VCaP (cell line): ENCODE measurements at regions not wholly inside any gene's neighbourhood (a gene's known extent, or its start where the extent isn't known, plus 50 kb on each side); places are given as distances from the start of the nearest gene placed in this dataset.

Source experiments
- H3K27ac ChIP-seq: fragments of 450-650 bp; 2 replicates; pipeline ENCODE4 v1.5.1; 2017
- TF ChIP-seq, protein P1 (sequence below): fragments of 450-650 bp; conservative IDR thresholded peaks from 2 replicates; pipeline ENCODE4 v1.5.1; 2017; ENCODE audit warnings: mild to moderate bottlenecking, moderate library complexity

DNA sequence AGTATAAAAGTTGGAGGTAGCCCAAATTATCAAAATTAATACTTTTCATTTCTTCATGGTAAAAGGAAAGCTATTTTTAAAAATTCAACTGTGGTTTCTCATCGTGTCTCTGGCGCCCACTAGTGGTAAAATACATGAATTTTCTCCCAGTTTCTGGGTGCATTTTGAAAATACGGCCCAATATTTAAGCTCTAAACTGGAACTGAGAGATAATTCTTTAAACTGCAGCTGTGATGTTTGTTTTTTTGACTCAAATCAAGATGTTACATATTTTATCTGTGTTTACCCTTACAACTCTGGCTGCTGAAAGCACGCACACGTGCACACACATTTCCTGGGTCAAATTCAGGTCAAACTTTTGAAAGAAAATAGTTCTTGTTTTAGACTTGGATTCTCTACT lies 123.9 kb upstream of the ACSL4 start:
- no peak overlapping the region for H3K27ac ChIP-seq
- TF ChIP-seq, protein P1, sequence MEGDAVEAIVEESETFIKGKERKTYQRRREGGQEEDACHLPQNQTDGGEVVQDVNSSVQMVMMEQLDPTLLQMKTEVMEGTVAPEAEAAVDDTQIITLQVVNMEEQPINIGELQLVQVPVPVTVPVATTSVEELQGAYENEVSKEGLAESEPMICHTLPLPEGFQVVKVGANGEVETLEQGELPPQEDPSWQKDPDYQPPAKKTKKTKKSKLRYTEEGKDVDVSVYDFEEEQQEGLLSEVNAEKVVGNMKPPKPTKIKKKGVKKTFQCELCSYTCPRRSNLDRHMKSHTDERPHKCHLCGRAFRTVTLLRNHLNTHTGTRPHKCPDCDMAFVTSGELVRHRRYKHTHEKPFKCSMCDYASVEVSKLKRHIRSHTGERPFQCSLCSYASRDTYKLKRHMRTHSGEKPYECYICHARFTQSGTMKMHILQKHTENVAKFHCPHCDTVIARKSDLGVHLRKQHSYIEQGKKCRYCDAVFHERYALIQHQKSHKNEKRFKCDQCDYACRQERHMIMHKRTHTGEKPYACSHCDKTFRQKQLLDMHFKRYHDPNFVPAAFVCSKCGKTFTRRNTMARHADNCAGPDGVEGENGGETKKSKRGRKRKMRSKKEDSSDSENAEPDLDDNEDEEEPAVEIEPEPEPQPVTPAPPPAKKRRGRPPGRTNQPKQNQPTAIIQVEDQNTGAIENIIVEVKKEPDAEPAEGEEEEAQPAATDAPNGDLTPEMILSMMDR: peak; percentile 71

DNA sequence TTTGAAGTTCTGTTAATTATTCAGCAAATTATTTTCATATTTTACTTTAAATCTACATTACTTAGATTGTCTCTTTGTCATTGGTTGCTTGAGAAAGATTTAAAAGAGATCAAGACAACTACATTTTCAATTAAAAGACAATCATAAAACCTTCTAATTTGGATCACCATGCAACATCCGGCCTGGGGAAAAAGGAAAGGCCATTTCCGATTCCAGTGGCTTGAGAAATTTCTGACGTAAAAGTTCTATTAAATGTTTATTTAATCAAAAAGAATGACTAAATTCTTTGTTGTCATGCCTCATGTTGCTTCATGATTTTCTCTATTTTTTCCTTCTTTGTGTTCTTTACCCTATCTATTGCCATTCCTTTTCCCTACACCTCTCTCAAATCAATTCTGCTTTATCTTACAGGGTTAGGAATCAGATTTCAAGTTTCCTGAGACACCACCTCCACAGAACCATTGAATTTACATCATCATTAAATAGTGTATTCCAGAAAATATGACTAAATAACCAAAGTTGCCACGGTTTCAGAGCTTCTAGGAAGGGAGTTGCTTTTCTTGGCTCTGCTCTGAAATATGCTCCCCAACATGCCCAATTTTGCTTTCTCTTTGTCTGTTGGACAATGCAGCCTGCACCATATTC lies 124.6 kb upstream of the ACSL4 start:
- no peak overlapping the region for H3K27ac ChIP-seq
- TF ChIP-seq, protein P1: no peak

DNA sequence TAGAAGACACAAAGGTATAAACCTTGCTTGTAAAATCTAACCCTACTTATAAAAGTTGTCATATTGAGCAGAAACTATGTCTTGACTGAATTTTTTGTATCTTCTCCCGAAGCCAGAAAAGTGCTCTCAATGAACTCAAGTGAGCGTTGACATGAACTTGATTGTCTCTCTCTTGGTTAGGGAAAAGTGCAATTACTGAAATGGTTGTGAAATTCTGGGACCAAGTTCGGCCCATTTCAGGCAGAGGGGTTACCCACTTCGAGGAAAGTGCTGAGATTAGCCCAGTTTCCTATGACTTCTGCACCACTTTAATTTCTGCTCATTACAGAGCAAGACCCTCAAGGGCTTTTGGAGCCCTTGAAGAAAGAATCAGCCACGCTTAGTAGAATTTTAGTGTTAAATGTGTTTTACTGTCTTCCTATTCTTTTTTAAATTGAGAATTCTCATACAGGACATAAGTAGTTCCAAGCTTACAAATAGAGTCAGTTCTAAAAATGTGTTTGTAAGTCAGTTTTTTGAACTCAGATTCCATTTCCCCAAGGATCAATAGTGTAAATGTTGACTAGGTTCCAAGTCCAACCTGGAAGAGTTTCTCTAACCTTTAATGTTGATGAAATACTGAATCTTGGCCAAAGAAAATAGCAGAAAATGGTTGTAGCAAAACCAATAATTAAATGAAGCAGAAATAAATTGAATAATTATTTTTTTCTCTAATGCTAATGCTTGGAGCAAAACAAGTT lies 125.7 kb upstream of the ACSL4 start:
- H3K27ac ChIP-seq: no peak overlapping the region
- TF ChIP-seq, protein P1: no peak

DNA sequence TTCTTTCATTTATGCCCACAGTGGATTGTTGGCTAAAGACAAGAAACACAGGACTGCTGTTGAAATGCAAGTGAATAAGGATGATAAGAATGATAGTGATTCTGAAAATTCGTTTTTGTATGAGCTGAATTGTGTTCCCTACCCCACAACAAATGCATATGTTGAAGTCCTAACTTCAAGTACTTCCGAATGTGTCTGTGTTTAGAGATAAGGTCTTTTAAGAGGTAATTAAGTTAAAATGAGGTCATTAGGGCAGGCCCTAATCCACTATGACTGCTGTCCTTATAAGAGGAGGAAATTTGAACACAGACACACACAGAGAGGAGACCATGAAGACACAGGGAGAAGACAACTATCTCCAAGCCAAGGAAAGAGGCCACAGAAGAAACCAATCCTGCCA lies 126.6 kb upstream of the ACSL4 start:
- TF ChIP-seq, protein P1: no peak
- H3K27ac ChIP-seq: no peak overlapping the region

DNA sequence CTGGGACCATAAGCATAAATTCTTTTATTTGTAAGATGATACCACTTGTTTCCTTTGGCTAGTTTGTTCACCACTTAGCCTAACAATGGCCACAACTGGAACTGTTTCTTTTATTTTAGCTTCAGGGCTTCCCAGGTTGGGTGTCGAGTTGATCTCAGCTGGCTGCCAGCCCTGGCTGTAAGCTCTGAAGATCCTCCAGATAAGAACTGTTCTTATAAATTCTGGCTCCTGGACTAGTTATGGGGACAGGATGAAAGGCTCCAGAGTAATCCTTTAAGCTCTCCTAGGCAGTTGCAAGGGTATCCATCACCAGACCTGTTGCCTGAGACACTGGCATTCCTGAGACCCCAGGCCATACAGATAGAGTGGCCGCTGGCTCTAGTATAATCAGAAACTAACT lies 129.4 kb upstream of the ACSL4 start:
- H3K27ac ChIP-seq: no peak overlapping the region
- TF ChIP-seq, protein P1: no peak

DNA sequence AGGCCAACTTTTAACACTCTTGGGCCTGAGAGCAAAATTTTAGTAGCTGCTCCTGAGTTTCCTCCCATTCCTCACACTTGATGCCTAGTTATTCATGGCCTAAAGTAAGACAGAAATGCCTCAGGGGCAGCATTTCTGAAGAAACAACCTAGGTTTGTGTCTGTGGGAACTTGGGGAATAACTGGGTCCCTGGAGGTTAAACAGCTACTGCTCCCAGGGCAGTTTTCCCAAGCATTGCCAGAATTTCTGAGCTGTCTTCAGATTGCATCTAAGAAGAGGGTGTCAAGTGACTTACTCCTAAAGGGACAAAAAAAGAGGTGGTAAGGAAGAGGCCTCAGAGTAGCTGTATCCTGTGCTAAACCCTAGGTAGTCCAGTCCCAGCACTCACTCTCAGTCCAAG lies 130.8 kb upstream of the ACSL4 start:
- no peak overlapping the region for H3K27ac ChIP-seq
- TF ChIP-seq, protein P1: no peak

DNA sequence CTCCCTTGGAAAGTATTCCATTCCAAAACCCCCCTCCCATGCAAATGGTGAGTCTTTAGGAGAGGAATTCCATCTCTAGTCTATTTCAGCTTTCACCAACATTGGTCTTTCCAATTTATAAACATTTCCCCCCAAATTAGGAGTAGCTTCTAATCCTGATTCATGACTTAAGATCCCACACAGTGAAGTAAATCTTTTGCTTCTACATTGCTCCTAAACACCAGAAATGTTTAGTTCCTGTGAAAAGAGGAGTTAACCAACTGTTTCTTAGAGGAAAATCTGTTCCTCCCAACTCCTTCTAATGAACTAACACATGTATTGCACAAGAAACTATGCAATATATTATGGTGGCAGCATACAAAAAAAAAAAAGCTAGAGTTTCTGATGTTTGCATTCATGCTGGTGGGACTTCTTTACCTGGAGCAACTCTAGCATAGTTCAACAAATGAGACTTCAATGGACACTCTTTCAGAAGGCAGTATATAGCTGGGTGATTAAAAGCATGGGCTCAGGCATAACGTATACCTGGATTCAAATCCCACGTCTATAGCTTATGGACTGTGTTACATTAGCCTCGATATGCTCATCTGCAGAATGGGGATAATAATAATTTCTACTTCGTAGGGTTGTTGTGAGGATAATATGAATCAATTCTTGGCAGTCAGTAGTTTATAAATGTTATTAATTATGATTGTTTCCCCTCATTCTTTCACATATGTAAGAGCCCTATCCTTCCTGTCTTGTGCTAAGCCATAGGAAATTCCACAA lies 131.6 kb upstream of the TMEM164 start:
- TF ChIP-seq, protein P1: no peak
- H3K27ac ChIP-seq: no peak overlapping the region
